GOT3 (cell line): ENCODE measurements at regions not wholly inside any gene's neighbourhood (a gene's known extent, or its start where the extent isn't known, plus 50 kb on each side); places are given as distances from the start of the nearest gene placed in this dataset.

ENCODE experiments used
- DNase-seq: peaks from one replicate; lab custom pipeline; 2025; ENCODE audit warnings: mixed read lengths; lab: John Stamatoyannopoulos, UW

- DNase-seq, result no peak
Measured at GRCh38 chr1:60173729-60174505, 100.3 kb upstream of the C1orf87 start.

- DNase-seq, result no peak
Measured at GRCh38 chr1:60173006-60173405, 99.4 kb upstream of the C1orf87 start.

- no peak for DNase-seq
Measured at GRCh38 chr1:60171801-60172200, 98.2 kb upstream of the C1orf87 start.

- no peak for DNase-seq
Measured at GRCh38 chr1:60170709-60171108, 97.1 kb upstream of the C1orf87 start.

GRCh38 chr1:60169206-60169605 is 95.6 kb upstream of the C1orf87 start:
- no peak for DNase-seq

- DNase-seq, result no peak
Measured at GRCh38 chr1:60162936-60163335, 89.4 kb upstream of the C1orf87 start.

- no peak for DNase-seq
Measured at GRCh38 chr1:60160141-60160540, 86.6 kb upstream of the C1orf87 start.

GRCh38 chr1:60156371-60156770 is 82.8 kb upstream of the C1orf87 start:
- DNase-seq, result no peak

- no peak for DNase-seq
Measured at GRCh38 chr1:60153961-60154360, 80.4 kb upstream of the C1orf87 start.

- DNase-seq, result no peak
Measured at GRCh38 chr1:60152891-60153290, 79.3 kb upstream of the C1orf87 start.

- no peak for DNase-seq
Measured at GRCh38 chr1:60151311-60151710, 77.7 kb upstream of the C1orf87 start.

- no peak for DNase-seq
Measured at GRCh38 chr1:60149251-60149650, 75.7 kb upstream of the C1orf87 start.

GRCh38 chr1:60146884-60147283 is 73.3 kb upstream of the C1orf87 start:
- DNase-seq, result no peak

GRCh38 chr1:60145771-60146170 is 72.2 kb upstream of the C1orf87 start:
- DNase-seq, result no peak

GRCh38 chr1:60141743-60142142 is 68.2 kb upstream of the C1orf87 start:
- no peak for DNase-seq

GRCh38 chr1:60141276-60141675 is 67.7 kb upstream of the C1orf87 start:
- no peak for DNase-seq

- no peak for DNase-seq
Measured at GRCh38 chr1:60137406-60137805, 63.8 kb upstream of the C1orf87 start.

GRCh38 chr1:60136395-60136794 is 62.8 kb upstream of the C1orf87 start:
- DNase-seq, result no peak

GRCh38 chr1:60134716-60135115 is 61.1 kb upstream of the C1orf87 start:
- no peak for DNase-seq

- DNase-seq, result no peak
Measured at GRCh38 chr1:60133848-60134247, 60.3 kb upstream of the C1orf87 start.

GRCh38 chr1:60133000-60133673 is 59.6 kb upstream of the C1orf87 start:
- no peak for DNase-seq

GRCh38 chr1:60132108-60132507 is 58.5 kb upstream of the C1orf87 start:
- DNase-seq, result no peak

- no peak for DNase-seq
Measured at GRCh38 chr1:60130703-60131102, 57.1 kb upstream of the C1orf87 start.

- no peak for DNase-seq
Measured at GRCh38 chr1:60129911-60130310, 56.3 kb upstream of the C1orf87 start.
